Activated naive CD8-positive, alpha-beta T cell treated with anti-CD3 and anti-CD28 coated beads, Interleukin-2, amount 50 U/mL, for 16 hours (primary cell): ENCODE measurements at regions not wholly inside any gene's neighbourhood (a gene's known extent, or its start where the extent isn't known, plus 50 kb on each side); places are given as distances from the start of the nearest gene placed in this dataset.

Experiments used
- DNase-seq: peaks from one replicate; pipeline ENCODE4 v3.0.0-alpha.2; 2020; ENCODE audit warnings: low read depth, low spot score

- DNase-seq: no peak
Observed at GRCh38 chr4:181470306-181470705, 772.9 kb upstream of the TENM3 start.

GRCh38 chr4:181475359-181475758 is 767.8 kb upstream of the TENM3 start:
- DNase-seq: no peak

GRCh38 chr4:181475781-181476507 is 767.3 kb upstream of the TENM3 start:
- DNase-seq: no peak

GRCh38 chr4:181476508-181476890 is 766.7 kb upstream of the TENM3 start:
- no peak for DNase-seq

GRCh38 chr4:181477591-181477990 is 765.6 kb upstream of the TENM3 start:
- no peak for DNase-seq

GRCh38 chr4:181478656-181479055 is 764.5 kb upstream of the TENM3 start:
- no peak for DNase-seq

DNA sequence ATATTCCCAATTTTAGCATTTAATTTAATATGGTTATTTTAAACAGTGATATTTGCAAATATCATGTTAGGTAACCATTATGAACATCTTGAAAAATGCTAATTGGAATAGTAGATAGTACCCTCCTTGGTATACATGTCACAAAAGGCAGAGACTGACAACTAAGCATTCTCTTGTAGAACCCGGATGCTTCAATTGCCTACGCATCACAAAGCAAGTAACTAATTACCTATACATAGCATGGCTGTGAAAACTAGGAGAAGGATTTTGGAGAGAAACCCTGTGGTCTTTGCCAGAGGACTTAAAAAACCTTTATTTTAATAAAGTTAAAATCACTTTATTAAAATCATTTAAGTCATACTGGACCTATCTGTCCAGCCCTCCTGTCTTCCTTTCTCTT is 764.1 kb upstream of the TENM3 start:
- DNase-seq: no peak

DNA sequence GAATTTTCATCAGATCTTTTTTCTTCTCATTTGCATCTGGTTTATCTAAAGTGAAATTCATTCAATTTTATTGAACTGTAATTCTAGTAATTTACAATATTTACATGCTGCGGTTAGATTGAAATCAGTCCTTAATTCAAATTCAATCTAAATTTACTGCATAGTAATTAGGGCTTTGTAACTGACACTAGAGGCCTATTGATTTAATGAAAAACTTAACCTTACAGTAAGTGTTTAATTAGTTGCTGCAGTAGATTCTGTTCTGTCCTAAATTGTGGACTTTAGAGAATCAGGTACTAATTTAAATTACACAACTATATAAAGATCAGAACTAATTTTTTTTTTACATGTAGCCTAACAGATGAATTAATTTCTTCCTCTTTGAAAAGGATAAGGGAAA is 758.8 kb upstream of the TENM3 start:
- DNase-seq: no peak

DNA sequence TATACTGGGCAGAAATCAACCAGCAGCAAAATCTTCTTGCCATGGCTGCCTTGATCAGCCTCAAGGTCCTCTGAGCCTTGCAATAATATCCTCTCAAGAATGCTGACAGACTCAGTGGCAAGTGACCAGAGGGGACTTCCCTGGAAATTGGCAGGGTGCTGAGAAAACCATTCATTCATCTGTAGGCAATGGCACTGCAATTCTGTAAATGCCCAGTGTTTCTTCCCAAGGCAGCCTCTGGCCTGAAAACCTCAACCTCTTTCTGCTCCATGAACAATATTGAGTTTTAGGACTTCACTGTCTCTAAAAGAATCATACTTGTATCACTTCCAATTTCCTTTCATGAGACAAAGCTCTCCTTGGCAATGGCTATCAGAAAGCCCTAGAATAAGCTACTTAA is 754.3 kb upstream of the TENM3 start:
- no peak for DNase-seq

DNA sequence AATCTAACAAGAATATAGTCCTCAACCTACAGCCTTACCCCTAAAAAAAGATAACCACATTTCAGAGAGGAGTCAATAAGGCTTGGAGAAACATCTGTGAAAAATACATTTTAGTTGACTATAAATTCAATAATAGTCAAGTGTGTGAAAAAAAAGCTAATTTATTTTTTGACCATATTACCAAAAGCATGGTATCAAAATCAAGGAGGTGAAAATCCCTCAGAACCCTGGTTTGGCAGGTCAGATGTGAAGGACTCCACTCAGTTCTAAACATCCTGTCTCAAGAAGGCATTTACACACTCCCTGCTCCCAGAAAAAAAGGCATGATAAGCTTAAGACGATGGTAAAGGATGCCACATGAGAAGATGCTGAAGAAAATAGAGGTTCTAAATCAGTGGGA is 745.1 kb upstream of the TENM3 start:
- DNase-seq: no peak

GRCh38 chr4:181502611-181503010 is 740.6 kb upstream of the TENM3 start:
- DNase-seq: no peak

- DNase-seq: no peak
Observed at GRCh38 chr4:181503687-181504390, 739.4 kb upstream of the TENM3 start.

DNA sequence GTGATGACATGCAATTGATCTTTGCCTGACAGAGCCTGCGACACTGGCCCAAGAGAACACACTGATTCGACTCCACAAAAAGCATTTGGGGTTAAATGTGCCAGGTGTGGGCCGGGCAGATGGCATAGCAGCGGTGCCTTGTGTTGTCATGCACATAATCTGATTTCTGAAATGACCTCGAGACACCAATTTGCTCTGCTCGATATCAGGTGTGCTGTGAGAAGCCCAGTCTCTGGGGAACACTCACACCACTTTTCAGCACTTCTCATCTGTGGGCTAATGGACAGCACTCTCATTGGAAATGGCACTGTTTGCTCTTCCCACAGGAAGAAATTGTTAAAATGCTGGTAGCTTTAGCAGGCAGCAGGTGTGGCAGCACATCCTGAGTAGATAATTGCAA is 738.3 kb upstream of the TENM3 start:
- no peak for DNase-seq

GRCh38 chr4:181507180-181507835 is 735.9 kb upstream of the TENM3 start:
- no peak for DNase-seq

DNA sequence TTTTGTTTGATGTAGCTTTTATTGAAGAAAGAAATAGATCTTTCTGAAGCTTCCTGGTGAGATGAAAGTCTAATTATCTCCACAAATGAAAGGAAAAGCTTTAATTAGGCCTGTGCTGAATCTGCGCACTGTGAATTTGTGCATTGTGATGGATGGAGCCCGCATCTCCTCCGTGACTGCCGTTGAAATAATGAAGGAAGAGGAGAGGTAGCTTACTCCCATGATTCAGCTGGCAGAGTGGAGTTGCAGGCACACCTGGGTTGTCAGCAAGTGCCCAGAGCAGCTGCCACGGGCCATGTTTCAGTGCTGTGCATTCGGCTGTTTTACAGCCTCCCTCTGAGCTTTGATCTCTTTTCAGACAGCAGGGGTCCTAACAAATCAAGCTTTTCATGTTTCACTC is 735.3 kb upstream of the TENM3 start:
- DNase-seq: no peak

DNA sequence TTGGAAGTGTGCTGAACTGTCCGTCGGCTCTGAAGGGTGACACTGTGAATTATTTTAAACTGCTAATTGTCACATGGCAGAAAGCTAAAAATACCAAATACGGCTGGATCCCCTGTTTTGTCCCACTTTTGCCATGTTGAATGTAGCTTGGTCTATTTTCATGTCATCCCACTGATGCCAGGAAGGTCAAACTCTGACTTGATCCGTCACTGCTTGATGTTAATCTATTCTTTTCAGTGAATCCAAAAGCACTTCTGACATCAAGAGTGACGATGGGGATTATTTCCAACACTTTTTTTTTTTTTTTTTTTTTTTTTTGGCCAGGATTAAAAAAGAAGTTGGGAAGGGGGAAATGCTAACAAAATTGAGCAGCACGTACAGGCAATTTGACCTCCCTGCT is 734.6 kb upstream of the TENM3 start:
- DNase-seq: no peak

GRCh38 chr4:181509073-181509472 is 734.1 kb upstream of the TENM3 start:
- no peak for DNase-seq

DNA sequence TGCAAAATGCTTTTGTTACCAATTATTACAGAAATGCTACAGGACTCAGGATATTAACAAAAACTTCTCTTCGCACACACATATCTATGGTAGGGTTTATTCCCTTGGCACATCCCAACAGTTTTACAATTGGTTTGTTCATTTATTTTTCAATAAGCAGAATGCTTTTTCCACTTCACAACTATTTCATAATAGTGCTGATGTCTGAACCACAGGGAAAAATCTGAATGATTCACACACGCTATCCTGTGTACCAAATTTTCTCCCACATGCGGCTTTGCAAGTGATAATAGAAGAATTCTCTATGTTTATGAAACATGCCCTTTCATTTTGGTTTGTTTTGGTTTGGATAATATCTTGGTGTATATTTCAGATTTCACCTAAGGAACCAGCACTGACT is 725.7 kb upstream of the TENM3 start:
- DNase-seq: no peak

GRCh38 chr4:181520790-181521189 is 722.4 kb upstream of the TENM3 start:
- DNase-seq: no peak

GRCh38 chr4:181523973-181524372 is 719.2 kb upstream of the TENM3 start:
- no peak for DNase-seq

DNA sequence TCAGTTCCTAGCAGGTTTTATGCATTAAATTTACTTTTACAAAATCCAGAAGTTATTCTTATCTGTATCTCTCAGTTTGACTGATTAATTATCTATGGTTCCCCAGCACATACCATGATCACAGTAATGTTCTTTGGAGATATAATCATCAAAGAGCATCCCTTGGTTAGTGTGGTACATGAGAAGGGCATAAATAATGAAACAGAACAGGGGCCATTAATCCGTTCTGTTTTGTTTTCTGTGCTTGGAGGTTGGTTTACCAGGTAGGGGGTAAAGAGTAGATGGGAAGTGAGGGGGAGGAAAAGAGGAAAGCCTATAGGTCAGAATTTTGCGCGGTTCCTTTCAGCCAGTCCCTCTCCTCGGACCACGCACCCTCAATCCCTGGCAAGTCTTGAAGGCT is 718.7 kb upstream of the TENM3 start:
- DNase-seq: no peak

- DNase-seq: no peak
Observed at GRCh38 chr4:181525634-181526033, 717.6 kb upstream of the TENM3 start.

DNA sequence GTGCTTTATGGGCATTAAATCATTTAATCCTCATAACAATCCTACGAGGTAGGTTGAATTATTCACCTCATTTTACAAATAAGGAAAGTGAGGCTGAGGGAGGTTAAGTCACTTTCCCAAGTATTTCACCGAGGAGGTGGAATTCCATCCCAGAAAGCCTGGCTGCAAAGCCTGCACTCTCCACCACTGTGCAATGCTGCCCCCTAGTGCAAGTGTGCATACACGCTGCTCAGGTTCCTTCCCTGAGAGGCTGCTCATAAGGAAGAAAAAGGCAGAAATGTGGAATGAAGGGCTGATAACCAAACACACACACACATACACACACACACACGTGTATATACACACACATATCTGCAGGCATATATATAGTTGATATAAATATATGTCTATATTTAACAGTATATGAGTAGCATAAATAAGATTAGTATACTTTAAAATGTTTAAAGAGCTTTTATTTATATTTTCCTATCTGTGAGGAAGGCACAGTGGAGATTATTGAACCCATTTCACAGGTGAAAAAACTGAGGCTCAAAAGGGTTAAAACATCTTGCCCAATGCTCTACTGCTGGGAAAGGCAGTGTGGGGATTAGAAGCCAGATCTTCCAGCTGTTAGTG is 714.5 kb upstream of the TENM3 start:
- no peak for DNase-seq
